B cell (primary cell): ENCODE measurements at regions not wholly inside any gene's neighbourhood (a gene's known extent, or its start where the extent isn't known, plus 50 kb on each side); places are given as distances from the start of the nearest gene placed in this dataset.

Experiments
- ATAC-seq: fragments of 200-7000 bp; cut with Tn5 transposase; one replicate; pipeline ENCODE4 v1.10.0; 2021; ENCODE audit warnings: low read depth, mild to moderate bottlenecking, moderate number of reproducible peaks, moderate library complexity
- CTCF ChIA-PET: fragments of 350-600 bp; sonication (Branson Sonifier 250); formaldehyde crosslinking; loops from one replicate; lab custom pipeline; 2021; ENCODE audit warnings: antibody characterized with exemption, inconsistent platforms; lab: Charles Lee
- POLR2A ChIA-PET: fragments of 350-600 bp; sonication (Branson Sonifier 250); formaldehyde crosslinking; loops from one replicate; lab custom pipeline; 2021; ENCODE audit warnings: antibody characterized with exemption; lab: Charles Lee
- DNase-seq: peaks from one replicate; pipeline ENCODE4 v3.0.0; 2013
- H2AFZ ChIP-seq: 2 replicates; pipeline ENCODE4 v1.6.1; 2012; ENCODE audit warnings: mild to moderate bottlenecking, low read depth, low read length; ENCODE audit not compliant: insufficient read depth, poor library complexity, severe bottlenecking
- H3K27ac ChIP-seq, 2 donors: 1 replicate in 1 of 2; 2 replicates in 1 of 2; pipeline ENCODE4 v1.5.1; 2012 to 2013; ENCODE audit warnings: low read length in 2 of 2, mild to moderate bottlenecking in 2 of 2, moderate library complexity in 1 of 2
- H3K27me3 ChIP-seq, 4 experiments: fragments of 200-600 bp in 1 of 4; sonication (generic) in 1 of 4; replicated peaks in 1 of 4; 1 replicate in 2 of 4; 2 replicates in 2 of 4; pipeline versions ENCODE4 v1.6.1 to v1.7.0; 2013 to 2016; ENCODE audit warnings: low read length in 3 of 4, mild to moderate bottlenecking in 2 of 4, mixed read lengths in 1 of 4, moderate library complexity in 1 of 4; ENCODE audit not compliant: insufficient read depth in 4 of 4, control insufficient read depth in 3 of 4; ENCODE audit errors: control extremely low read depth in 1 of 4
- H3K36me3 ChIP-seq, 2 experiments: replicated peaks in 1 of 2; 1 replicate in 1 of 2; 2 replicates in 1 of 2; pipeline versions ENCODE4 v1.6.1 to v1.7.1; 2013; ENCODE audit warnings: low read length in 1 of 2; ENCODE audit not compliant: insufficient read depth in 2 of 2, control insufficient read depth in 1 of 2; ENCODE audit errors: control extremely low read depth in 1 of 2, extremely low read depth in 1 of 2
- H3K4me1 ChIP-seq, 2 donors: fragments of 200-600 bp in 1 of 2; sonication (generic) in 1 of 2; 1 replicate in 1 of 2; 2 replicates in 1 of 2; pipeline versions ENCODE4 v1.5.1 to v1.6.1; 2013 to 2017; ENCODE audit warnings: low read length in 2 of 2; ENCODE audit not compliant: control insufficient read depth in 2 of 2, insufficient read depth in 2 of 2
- H3K4me2 ChIP-seq: replicated peaks from 2 replicates; pipeline ENCODE3; 2012; ENCODE audit warnings: mild to moderate bottlenecking, low read depth, low read length; ENCODE audit not compliant: poor library complexity, severe bottlenecking
- H3K4me3 ChIP-seq, 5 experiments: fragments of 200-600 bp in 1 of 5; sonication (generic) in 1 of 5; 1 replicate in 3 of 5; 2 replicates in 2 of 5; pipeline versions ENCODE4 v1.5.1 to v1.7.0; 2011 to 2016; ENCODE audit warnings: low read length in 4 of 5, mild to moderate bottlenecking in 4 of 5, low read depth in 2 of 5, control low read depth in 1 of 5, moderate library complexity in 1 of 5; ENCODE audit not compliant: insufficient read depth in 1 of 5; ENCODE audit errors: control extremely low read depth in 1 of 5, extremely low read depth in 1 of 5
- H3K79me2 ChIP-seq: fragments of 200-600 bp; sonication (generic); one replicate; pipeline ENCODE4 v1.6.0; 2016; ENCODE audit warnings: low read length; ENCODE audit not compliant: control insufficient read depth, insufficient read depth
- H3K9ac ChIP-seq: fragments of 200-600 bp; sonication (generic); 2 replicates; pipeline ENCODE4 v1.6.1; 2017; ENCODE audit warnings: mild to moderate bottlenecking, low read length, moderate library complexity
- H3K9me3 ChIP-seq, 3 donors: one replicate each; pipeline versions ENCODE4 v1.6.1 to v1.7.1; 2013; ENCODE audit warnings: low read length in 2 of 3; ENCODE audit not compliant: control insufficient read depth in 2 of 3, insufficient read depth in 1 of 3; ENCODE audit errors: control extremely low read depth in 1 of 3
- H4K20me1 ChIP-seq: 2 replicates; pipeline ENCODE4 v1.6.0; 2012; ENCODE audit warnings: mild to moderate bottlenecking, low read length; ENCODE audit not compliant: insufficient read depth, control insufficient read depth, poor library complexity, severe bottlenecking
- H3K27ac Mint-ChIP-seq: one replicate; pipeline ENCODE4 v1.8.0; 2021; ENCODE audit warnings: mixed read lengths
- H3K27me3 Mint-ChIP-seq: one replicate; pipeline ENCODE4 v1.8.0; 2021; ENCODE audit warnings: mixed read lengths
- H3K4me1 Mint-ChIP-seq: one replicate; pipeline ENCODE4 v1.8.0; 2021; ENCODE audit warnings: mixed read lengths
- H3K4me3 Mint-ChIP-seq: one replicate; pipeline ENCODE4 v1.8.0; 2021; ENCODE audit warnings: mixed read lengths
- H3K9me3 Mint-ChIP-seq: one replicate; pipeline ENCODE4 v1.8.0; 2022; ENCODE audit warnings: mixed read lengths; ENCODE audit not compliant: insufficient read depth
- CTCF ChIP-seq: fragments of 200-600 bp; IDR thresholded peaks from one replicate; pipeline ENCODE4 v1.8.0; 2022; ENCODE audit warnings: antibody characterized with exemption, mild to moderate bottlenecking
- EZH2 ChIP-seq: IDR thresholded peaks from 2 replicates; pipeline ENCODE4 v1.6.1; 2012; ENCODE audit warnings: borderline replicate concordance, low read depth, mild to moderate bottlenecking, moderate library complexity, low read length; ENCODE audit not compliant: insufficient read depth, poor library complexity, severe bottlenecking
- WGBS: methylation state at CpG from one replicate; pipeline ENCODE4 v1.1.5; 2013; ENCODE audit warnings: missing lambda C conversion rate; ENCODE audit not compliant: insufficient coverage; 5-methylcytosine and 5-hydroxymethylcytosine counted together
- intact Hi-C: fragments of 100-400 bp; cut with micrococcal nuclease; formaldehyde crosslinking; loops from one replicate; pipeline ENCODE4 v1.10.0; 2022

- CTCF ChIA-PET, result no interaction called here
- Mint-ChIP-seq H3K9me3 (peaks cover 2% of the 10 kb centered on the region), H3K4me1 (no peaks in the 10 kb centered on the region), H3K27ac (no peak overlapping the region), H3K27me3 (no peaks in the 10 kb centered on the region), H3K4me3 (no peak overlapping the region)
- no CpG with 5 or more reads among the region's 2 CpGs for WGBS
- Histone ChIP-seq H3K36me3 (no peaks in the 10 kb centered on the region), H3K79me2 (no peaks in the 10 kb centered on the region), H3K9me3 (no peaks in the 10 kb centered on the region), H3K4me1 (no peaks in the 10 kb centered on the region), H3K27me3 (no peaks in the 10 kb centered on the region), H3K4me2 (no peak overlapping the region), H3K9ac (no peak overlapping the region), H2AFZ (no peak overlapping the region), H3K4me3 (no peak overlapping the region), H3K27ac (no peak overlapping the region), H4K20me1 (no peaks in the 10 kb centered on the region)
- DNase-seq, result no peak
- TF ChIP-seq EZH2 (no peak), CTCF (no peak)
- POLR2A ChIA-PET, result no interaction called here
- no peak for ATAC-seq
- intact Hi-C loops, result no loop called here
These were observed 234.4 kb upstream of the ADAMTS9 start for GRCh38 chr3:64922213-64922612.

- Mint-ChIP-seq H3K4me1 (no peaks in the 10 kb centered on the region), H3K27me3 (no peaks in the 10 kb centered on the region), H3K9me3 (peaks cover 1% of the 10 kb centered on the region), H3K4me3 (no peak overlapping the region), H3K27ac (no peak overlapping the region)
- no peak overlapping the region for H2AFZ ChIP-seq
- no peak overlapping the region for H3K27ac ChIP-seq
- H4K20me1 ChIP-seq, result no peaks in the 10 kb centered on the region
- POLR2A ChIA-PET, result no interaction called here
- peaks cover 0 to under 1% (median 0%) of the 10 kb centered on the region in 3 donors for H3K9me3 ChIP-seq
- no peaks in the 10 kb centered on the region for H3K79me2 ChIP-seq
- TF ChIP-seq EZH2, result no peak
- no peak overlapping the region for H3K9ac ChIP-seq
- no peak overlapping the region for H3K4me2 ChIP-seq
- DNase-seq (no peak), ATAC-seq (no peak)
- H3K4me1 ChIP-seq, result no peaks in the 10 kb centered on the region
- H3K36me3 ChIP-seq, result no peaks in the 10 kb centered on the region
- no peaks in the 10 kb centered on the region for H3K27me3 ChIP-seq
- CTCF ChIA-PET, result no interaction called here
- WGBS, result 55% methylated on average over 2 of the region's 7 CpGs
- H3K4me3 ChIP-seq, result no peak overlapping the region
- intact Hi-C loops, result no loop called here
These were observed 233.7 kb upstream of the ADAMTS9 start for GRCh38 chr3:64921281-64922065.
